Retinal pigment epithelial cell (primary cell): ENCODE measurements at regions not wholly inside any gene's neighbourhood (a gene's known extent, or its start where the extent isn't known, plus 50 kb on each side); places are given as distances from the start of the nearest gene placed in this dataset.

Source experiments
- DNase-seq: peaks from one replicate; pipeline ENCODE4 v3.0.0-alpha.2; 2010; ENCODE audit warnings: low read depth
- H3K4me3 ChIP-seq: 2 replicates; pipeline ENCODE4 v1.5.1; 2011; ENCODE audit warnings: mild to moderate bottlenecking, low read length, control low read depth, moderate library complexity
- TF ChIP-seq, protein P1 (sequence below): conservative IDR thresholded peaks from 2 replicates; pipeline ENCODE4 v1.5.1; 2011; ENCODE audit warnings: low read depth, low read length, control low read depth, inconsistent platforms

DNA sequence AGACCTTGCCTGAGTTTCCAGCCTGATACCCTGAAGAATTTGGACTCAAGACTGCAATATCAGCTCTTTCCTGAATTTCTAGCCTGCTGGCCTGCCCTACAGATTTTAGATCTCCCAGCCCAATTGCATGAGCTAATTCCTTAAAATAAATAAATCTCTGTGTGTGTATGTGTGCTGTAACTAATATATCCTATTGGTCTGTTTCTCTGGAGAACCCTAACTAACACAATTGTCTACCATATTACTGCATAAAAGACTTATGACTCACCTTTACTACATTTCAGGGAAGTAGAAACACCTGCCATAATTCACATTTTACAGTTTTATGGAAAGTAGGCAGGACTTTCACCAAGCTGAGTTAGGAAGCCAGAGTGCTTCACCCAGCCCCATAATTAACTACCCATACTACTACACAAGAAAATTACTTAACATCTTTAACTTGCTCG, 90.7 kb upstream of the BEND6 start:
- H3K4me3 ChIP-seq, result no peak overlapping the region
- no peak for DNase-seq
- TF ChIP-seq, protein P1, sequence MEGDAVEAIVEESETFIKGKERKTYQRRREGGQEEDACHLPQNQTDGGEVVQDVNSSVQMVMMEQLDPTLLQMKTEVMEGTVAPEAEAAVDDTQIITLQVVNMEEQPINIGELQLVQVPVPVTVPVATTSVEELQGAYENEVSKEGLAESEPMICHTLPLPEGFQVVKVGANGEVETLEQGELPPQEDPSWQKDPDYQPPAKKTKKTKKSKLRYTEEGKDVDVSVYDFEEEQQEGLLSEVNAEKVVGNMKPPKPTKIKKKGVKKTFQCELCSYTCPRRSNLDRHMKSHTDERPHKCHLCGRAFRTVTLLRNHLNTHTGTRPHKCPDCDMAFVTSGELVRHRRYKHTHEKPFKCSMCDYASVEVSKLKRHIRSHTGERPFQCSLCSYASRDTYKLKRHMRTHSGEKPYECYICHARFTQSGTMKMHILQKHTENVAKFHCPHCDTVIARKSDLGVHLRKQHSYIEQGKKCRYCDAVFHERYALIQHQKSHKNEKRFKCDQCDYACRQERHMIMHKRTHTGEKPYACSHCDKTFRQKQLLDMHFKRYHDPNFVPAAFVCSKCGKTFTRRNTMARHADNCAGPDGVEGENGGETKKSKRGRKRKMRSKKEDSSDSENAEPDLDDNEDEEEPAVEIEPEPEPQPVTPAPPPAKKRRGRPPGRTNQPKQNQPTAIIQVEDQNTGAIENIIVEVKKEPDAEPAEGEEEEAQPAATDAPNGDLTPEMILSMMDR, result no peak

DNA sequence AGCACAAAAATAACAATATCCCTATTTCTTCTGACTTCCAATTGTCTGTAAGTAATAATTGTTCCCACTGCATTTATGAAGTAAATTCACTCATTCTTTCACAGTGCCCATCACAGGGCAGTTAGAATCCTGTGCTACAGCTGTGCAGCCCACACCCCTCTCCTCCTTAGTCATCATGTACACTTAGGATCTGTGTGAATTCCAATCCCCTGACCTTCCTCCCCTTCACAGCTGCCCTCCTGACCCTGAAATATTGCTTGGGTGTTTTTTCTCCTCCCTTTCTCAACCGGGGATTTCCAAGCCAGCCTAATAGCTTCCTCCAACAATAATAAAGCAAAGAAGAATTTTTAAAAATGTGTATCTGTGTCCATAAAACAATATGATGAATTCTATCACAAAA, 91.5 kb upstream of the BEND6 start:
- no peak overlapping the region for H3K4me3 ChIP-seq
- TF ChIP-seq, protein P1, result no peak
- DNase-seq, result no peak

DNA sequence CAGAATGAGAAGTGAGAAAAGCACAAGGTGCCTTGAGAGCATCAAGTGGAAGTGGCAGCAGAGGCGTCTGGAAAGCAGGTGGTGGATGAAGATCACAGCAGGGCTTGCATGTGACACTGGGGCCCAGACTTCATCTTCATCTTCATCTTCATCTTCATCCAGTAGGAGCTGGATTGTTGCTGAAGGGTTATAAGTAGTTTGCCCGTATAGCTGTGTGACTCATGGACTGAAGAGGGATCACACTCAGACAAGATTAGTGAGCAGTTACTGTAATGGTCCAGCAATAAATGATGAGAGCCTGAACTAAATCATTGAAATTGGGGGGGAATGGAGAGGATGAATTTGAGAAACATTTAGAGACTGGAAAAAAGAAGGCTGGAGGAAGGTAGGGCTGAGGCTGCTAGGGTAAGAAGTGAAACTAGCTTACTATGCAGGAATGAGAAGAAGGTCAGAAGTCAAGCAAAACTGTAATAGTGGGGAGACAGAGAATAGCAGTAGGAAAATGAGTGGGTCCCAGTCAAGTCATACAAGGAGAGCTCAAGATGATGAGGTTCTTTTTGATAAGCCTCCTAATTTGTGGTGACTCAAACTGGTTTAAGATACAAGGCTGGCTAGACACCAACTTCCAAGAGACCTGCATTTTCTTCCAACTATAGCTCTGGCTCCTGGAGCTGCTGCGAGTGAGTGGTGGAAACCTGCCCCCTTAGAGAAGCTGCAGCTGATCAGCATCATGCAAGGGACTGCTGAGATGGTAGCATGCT, 92.3 kb upstream of the BEND6 start:
- DNase-seq, result no peak
- H3K4me3 ChIP-seq, result no peak overlapping the region
- TF ChIP-seq, protein P1, result no peak

DNA sequence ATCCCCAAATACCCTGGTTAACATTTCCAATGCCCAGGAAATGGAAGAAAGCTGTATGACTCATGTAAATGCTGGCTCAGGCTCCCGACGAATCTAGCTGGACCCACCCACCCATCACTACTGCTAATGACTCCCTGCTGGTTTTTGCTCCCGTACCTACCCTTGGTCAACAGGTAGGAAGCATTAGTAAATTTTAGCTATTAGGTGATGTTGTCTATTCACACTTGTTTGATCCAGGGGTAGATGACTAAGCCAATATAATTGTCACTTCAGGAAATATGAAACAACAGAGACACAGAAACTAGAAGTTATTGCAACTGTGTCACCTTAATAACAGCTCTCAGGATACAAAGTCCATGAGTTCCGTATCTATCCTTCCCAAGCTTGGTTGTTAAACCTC, 94.4 kb upstream of the BEND6 start:
- DNase-seq, result no peak
- TF ChIP-seq, protein P1, result no peak
- H3K4me3 ChIP-seq, result no peak overlapping the region

DNA sequence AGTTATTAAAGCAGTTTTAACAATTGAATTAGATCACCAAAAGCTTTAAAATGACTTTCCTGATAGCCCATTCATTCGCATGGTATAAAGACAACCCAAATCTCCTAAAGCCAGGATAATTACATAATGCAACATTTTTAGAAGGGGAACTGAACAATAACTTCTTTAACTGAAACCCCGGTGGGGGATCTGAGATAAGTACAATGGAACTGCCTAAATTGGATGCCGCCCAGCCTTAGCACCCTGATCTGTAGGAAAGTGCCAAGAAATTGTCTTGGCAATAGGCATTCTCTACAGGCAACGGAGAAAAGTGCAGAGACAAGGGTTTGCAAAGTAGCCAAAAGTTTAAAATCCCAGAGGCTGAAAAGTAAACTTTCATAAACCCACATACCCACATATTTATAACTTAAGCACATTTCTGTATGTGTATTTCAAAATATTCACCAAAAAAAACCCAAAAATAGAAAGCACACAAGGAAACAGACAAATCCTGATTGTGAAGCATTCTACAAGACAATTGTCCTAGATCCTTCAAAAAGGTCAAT, 98.8 kb upstream of the BEND6 start:
- TF ChIP-seq, protein P1, result no peak
- DNase-seq, result no peak
- H3K4me3 ChIP-seq, result no peak overlapping the region

DNA sequence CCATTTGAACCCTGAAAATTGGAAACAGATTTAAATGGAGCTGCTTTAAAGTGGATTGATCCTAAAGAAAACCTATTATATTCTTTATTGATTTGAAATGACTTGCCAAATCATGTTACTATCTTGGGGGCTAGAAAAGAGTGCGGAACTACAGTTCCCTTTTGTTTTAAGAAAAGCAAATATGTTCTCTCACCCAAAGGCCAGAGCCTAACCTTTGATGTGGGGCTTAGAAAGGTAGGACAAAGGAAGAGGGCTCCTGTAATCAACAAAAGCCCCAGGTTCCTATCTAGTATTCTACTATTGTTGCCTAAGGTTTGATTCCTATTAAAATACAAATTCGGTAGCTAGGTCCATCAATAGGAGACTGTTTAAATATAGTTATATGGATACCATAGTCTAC, 100.8 kb upstream of the BEND6 start:
- DNase-seq, result no peak
- TF ChIP-seq, protein P1, result no peak
- no peak overlapping the region for H3K4me3 ChIP-seq

DNA sequence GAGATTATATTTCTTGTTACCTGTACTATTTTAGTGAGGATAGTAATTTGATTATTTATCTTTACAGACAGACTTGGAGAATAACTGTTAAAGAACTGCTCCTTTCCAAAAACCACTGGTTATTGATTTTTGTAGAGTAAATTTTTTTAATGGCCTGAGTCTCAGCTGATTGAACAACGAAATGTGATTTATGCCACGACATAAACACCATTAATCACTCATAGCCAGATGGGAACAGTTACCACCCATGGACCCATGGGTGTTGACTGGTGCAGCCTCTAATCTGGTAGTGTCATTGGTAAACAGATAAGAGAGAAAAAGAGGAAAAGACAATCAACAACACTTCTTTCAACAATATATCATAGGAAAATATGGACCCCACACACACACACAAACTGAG, 101.4 kb upstream of the BEND6 start:
- no peak overlapping the region for H3K4me3 ChIP-seq
- TF ChIP-seq, protein P1, result no peak
- no peak for DNase-seq
